ENCODE measurements at regions not wholly inside any gene's neighbourhood (a gene's known extent, or its start where the extent isn't known, plus 50 kb on each side); places are given as distances from the start of the nearest gene placed in this dataset.
"Not testable (repeated sequence)": the region's sequence is repeated elsewhere in the genome, so short reads cannot be mapped to it uniquely, and the experiment has no call there.

- H3K36me3 Mint-ChIP-seq: no peaks in the 10 kb centered on the region
- no peak overlapping the region for H3K27ac ChIP-seq (ENCODE audit: insufficient read depth, low read length, poor library complexity, severe bottlenecking)
- H3K27ac Mint-ChIP-seq: no peak overlapping the region
- DNase-seq: no peak
- no peaks in the 10 kb centered on the region for H3K36me3 ChIP-seq (ENCODE audit: control insufficient read depth, insufficient read depth, low read length)
- no peak overlapping the region for H3K4me3 Mint-ChIP-seq
- no peaks in the 10 kb centered on the region for H3K27me3 ChIP-seq (ENCODE audit: control insufficient read depth, insufficient read depth, low read length)
- no peak overlapping the region for H3K4me3 ChIP-seq (ENCODE audit: low read depth, low read length)
- H3K9me3 ChIP-seq (ENCODE audit: control insufficient read depth in 2 of 2, low read length in 2 of 2): peaks cover 0 to 2% of the 10 kb centered on the region in 2 experiments
- H3K4me1 ChIP-seq (ENCODE audit: control insufficient read depth, insufficient read depth, low read length, poor library complexity, severe bottlenecking): no peaks in the 10 kb centered on the region
- no peaks in the 10 kb centered on the region for H3K4me1 Mint-ChIP-seq
- no peaks in the 10 kb centered on the region for H3K27me3 Mint-ChIP-seq
- ATAC-seq (ENCODE audit: low read depth in 2 of 2): no peak
- peaks cover 3 to 13% (median 8%) of the 10 kb centered on the region in 7 donors for H3K9me3 Mint-ChIP-seq
Observed at GRCh38 chr7:15143936-15144335, 241.4 kb upstream of the DGKB start.

GRCh38 chr7:15143121-15143520 is 240.6 kb upstream of the DGKB start:
- Mint-ChIP-seq H3K9me3 (peaks cover 0 to 13% (median 6%) of the 10 kb centered on the region in 7 donors), H3K4me3 (no peak overlapping the region), H3K36me3 (no peaks in the 10 kb centered on the region), H3K4me1 (no peaks in the 10 kb centered on the region), H3K27ac (no peak overlapping the region), H3K27me3 (no peaks in the 10 kb centered on the region)
- H3K27ac ChIP-seq (ENCODE audit: insufficient read depth, low read length, poor library complexity, severe bottlenecking): no peak overlapping the region
- no peaks in the 10 kb centered on the region for H3K4me1 ChIP-seq (ENCODE audit: control insufficient read depth, insufficient read depth, low read length, poor library complexity, severe bottlenecking)
- H3K4me3 ChIP-seq (ENCODE audit: low read depth, low read length): no peak overlapping the region
- DNase-seq: no peak
- no peaks in the 10 kb centered on the region for H3K36me3 ChIP-seq (ENCODE audit: control insufficient read depth, insufficient read depth, low read length)
- H3K27me3 ChIP-seq (ENCODE audit: control insufficient read depth, insufficient read depth, low read length): no peaks in the 10 kb centered on the region
- no peak for ATAC-seq (ENCODE audit: low read depth in 2 of 2)
- H3K9me3 ChIP-seq (ENCODE audit: control insufficient read depth in 2 of 2, low read length in 2 of 2): peaks cover 0 to 2% of the 10 kb centered on the region in 2 experiments

GRCh38 chr7:15140431-15140830 is 237.9 kb upstream of the DGKB start:
- no peaks in the 10 kb centered on the region for H3K4me1 ChIP-seq (ENCODE audit: control insufficient read depth, insufficient read depth, low read length, poor library complexity, severe bottlenecking)
- Mint-ChIP-seq H3K27me3 (no peaks in the 10 kb centered on the region), H3K9me3 (peaks cover 4 to 15% (median 8%) of the 10 kb centered on the region in 7 donors), H3K27ac (no peak overlapping the region), H3K4me1 (no peaks in the 10 kb centered on the region), H3K4me3 (no peak overlapping the region), H3K36me3 (no peaks in the 10 kb centered on the region)
- DNase-seq (no peak), ATAC-seq (ENCODE audit: low read depth in 2 of 2) (no peak)
- H3K9me3 ChIP-seq (ENCODE audit: control insufficient read depth in 2 of 2, low read length in 2 of 2): peaks cover 2 to 6% of the 10 kb centered on the region in 2 experiments
- no peak overlapping the region for H3K27ac ChIP-seq (ENCODE audit: insufficient read depth, low read length, poor library complexity, severe bottlenecking)
- H3K36me3 ChIP-seq (ENCODE audit: control insufficient read depth, insufficient read depth, low read length): no peaks in the 10 kb centered on the region
- H3K4me3 ChIP-seq (ENCODE audit: low read depth, low read length): no peak overlapping the region
- H3K27me3 ChIP-seq (ENCODE audit: control insufficient read depth, insufficient read depth, low read length): no peaks in the 10 kb centered on the region

DNA sequence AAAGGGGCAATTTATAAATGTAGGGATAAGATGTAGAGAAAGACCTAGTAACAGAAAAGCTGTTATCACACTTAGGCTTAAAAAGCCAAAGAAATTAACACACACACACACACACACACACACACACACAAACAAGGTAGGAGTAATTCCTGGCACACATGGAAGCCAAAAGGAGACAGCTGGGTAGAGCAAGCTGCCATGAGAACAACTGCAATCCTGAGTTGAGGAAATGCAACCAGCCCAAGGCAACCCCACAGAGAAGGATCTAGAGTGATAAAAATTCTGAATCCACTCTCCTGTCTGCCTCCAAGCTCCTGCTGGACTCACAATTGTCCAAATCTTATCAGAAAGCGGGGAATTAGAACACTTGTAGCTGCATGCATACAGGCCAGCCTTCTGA is 229.1 kb upstream of the DGKB start:
- Histone ChIP-seq H3K4me1 (ENCODE audit: control insufficient read depth, insufficient read depth, low read length, poor library complexity, severe bottlenecking) (no peaks in the 10 kb centered on the region), H3K4me3 (ENCODE audit: low read depth, low read length) (no peak overlapping the region), H3K27ac (ENCODE audit: insufficient read depth, low read length, poor library complexity, severe bottlenecking) (no peak overlapping the region), H3K9me3 (ENCODE audit: control insufficient read depth in 2 of 2, low read length in 2 of 2) (peaks cover 0 to 4% of the 10 kb centered on the region in 2 experiments), H3K27me3 (ENCODE audit: control insufficient read depth, insufficient read depth, low read length) (no peaks in the 10 kb centered on the region), H3K36me3 (ENCODE audit: control insufficient read depth, insufficient read depth, low read length) (no peaks in the 10 kb centered on the region)
- Mint-ChIP-seq H3K4me1 (no peaks in the 10 kb centered on the region), H3K27me3 (no peaks in the 10 kb centered on the region), H3K9me3 (peaks cover 0 to 10% (median 2%) of the 10 kb centered on the region in 7 donors), H3K4me3 (no peak overlapping the region), H3K27ac (no peak overlapping the region), H3K36me3 (no peaks in the 10 kb centered on the region)
- ATAC-seq (ENCODE audit: low read depth in 2 of 2): no peak
- DNase-seq: no peak

DNA sequence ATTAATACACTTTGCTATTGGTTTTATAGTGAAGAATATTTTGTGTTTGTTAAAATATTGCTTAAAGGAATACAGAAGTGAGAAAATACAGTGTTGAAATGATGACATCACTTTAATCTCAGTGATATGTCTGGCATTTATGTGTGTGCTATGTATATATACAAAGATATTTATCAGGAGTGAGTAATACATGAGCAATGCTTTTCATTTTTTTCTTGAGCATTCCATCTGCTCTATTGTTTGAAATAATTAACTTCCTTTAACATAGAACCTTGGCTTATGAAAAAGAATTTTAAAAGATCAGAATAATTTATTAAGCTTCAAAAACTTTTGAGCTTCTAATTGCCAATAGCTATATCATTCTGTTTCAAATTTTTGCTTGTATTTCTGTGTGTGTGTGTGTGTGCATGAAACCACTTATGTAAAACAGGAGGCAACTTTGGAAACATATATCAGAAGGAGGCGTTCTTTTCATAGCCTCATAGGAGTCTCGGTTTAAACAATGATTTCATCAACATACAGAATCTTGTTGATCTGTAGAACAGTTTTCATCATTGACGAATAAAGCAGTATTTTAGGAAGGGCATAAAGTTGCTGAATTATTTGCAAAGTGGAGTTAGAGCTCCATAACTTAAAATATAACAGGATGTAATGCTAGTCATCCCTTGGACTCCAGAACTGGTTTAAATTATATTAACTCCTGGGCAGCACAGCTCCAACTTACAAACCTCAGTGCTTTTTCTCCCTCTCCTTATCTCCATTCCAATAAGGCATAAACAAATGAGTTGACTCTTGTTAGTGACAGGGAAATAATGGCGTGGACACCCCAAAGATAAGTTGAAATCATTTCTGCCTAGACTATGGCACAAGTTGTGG is 228.4 kb upstream of the DGKB start:
- Mint-ChIP-seq H3K36me3 (no peaks in the 10 kb centered on the region), H3K27ac (no peak overlapping the region), H3K9me3 (peaks cover 0 to 10% (median 4%) of the 10 kb centered on the region in 7 donors), H3K4me3 (no peak overlapping the region), H3K27me3 (no peaks in the 10 kb centered on the region), H3K4me1 (no peaks in the 10 kb centered on the region)
- H3K9me3 ChIP-seq (ENCODE audit: control insufficient read depth in 2 of 2, low read length in 2 of 2): no peaks in the 10 kb centered on the region
- H3K4me3 ChIP-seq (ENCODE audit: low read depth, low read length): no peak overlapping the region
- H3K27ac ChIP-seq (ENCODE audit: insufficient read depth, low read length, poor library complexity, severe bottlenecking): no peak overlapping the region
- no peaks in the 10 kb centered on the region for H3K4me1 ChIP-seq (ENCODE audit: control insufficient read depth, insufficient read depth, low read length, poor library complexity, severe bottlenecking)
- DNase-seq: no peak
- no peak for ATAC-seq (ENCODE audit: low read depth in 2 of 2)
- H3K27me3 ChIP-seq (ENCODE audit: control insufficient read depth, insufficient read depth, low read length): no peaks in the 10 kb centered on the region
- H3K36me3 ChIP-seq (ENCODE audit: control insufficient read depth, insufficient read depth, low read length): no peaks in the 10 kb centered on the region

DNA sequence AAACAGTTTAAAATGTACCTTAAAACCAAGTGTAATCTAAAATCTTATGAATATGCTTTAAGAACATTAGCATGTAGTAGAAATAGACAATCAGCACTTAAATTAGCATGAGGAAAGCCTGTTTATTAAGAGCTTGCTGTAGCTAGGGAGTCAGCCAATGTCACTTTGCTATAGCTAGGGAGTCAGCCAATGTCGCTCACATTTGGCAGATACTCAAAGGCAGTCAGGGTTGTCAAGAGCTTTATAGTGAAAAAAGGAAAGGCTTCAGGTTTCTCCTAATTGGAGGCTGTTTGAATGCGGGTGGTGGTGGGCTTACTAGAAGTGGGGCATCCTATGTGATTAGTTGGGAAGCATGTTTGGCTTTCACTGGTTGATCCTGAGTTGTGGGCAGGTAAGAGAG is 226.2 kb upstream of the DGKB start:
- Mint-ChIP-seq H3K36me3 (no peaks in the 10 kb centered on the region), H3K27me3 (no peaks in the 10 kb centered on the region), H3K4me3 (no peak overlapping the region), H3K9me3 (peaks cover 0 to 8% (median 4%) of the 10 kb centered on the region in 7 donors), H3K4me1 (no peaks in the 10 kb centered on the region), H3K27ac (no peak overlapping the region)
- H3K36me3 ChIP-seq (ENCODE audit: control insufficient read depth, insufficient read depth, low read length): no peaks in the 10 kb centered on the region
- no peaks in the 10 kb centered on the region for H3K4me1 ChIP-seq (ENCODE audit: control insufficient read depth, insufficient read depth, low read length, poor library complexity, severe bottlenecking)
- ATAC-seq (ENCODE audit: low read depth in 2 of 2) (no peak), DNase-seq (no peak)
- no peaks in the 10 kb centered on the region for H3K9me3 ChIP-seq (ENCODE audit: control insufficient read depth in 2 of 2, low read length in 2 of 2)
- no peaks in the 10 kb centered on the region for H3K27me3 ChIP-seq (ENCODE audit: control insufficient read depth, insufficient read depth, low read length)
- no peak overlapping the region for H3K4me3 ChIP-seq (ENCODE audit: low read depth, low read length)
- no peak overlapping the region for H3K27ac ChIP-seq (ENCODE audit: insufficient read depth, low read length, poor library complexity, severe bottlenecking)

DNA sequence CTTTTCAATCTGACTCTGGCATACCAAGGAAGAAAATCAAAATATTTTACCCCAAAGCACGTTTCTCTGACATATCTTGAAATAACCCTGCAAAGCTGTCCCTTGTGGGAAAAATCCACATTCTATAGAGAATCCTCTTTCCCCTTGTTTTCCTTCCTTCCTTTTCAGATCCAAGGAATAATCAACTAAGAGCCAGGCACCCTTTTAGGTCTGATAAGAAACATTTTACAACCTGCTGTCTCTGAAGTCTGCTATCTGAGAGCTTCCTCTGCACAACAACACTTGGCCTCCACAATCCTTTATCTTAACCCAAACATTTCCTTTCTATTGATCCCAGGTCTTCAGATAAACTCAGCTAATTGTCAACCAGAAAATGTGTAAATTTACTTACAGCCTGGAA is 224.1 kb upstream of the DGKB start:
- H3K27ac ChIP-seq (ENCODE audit: insufficient read depth, low read length, poor library complexity, severe bottlenecking); H3K36me3 ChIP-seq (ENCODE audit: control insufficient read depth, insufficient read depth, low read length); H3K4me1 ChIP-seq (ENCODE audit: control insufficient read depth, insufficient read depth, low read length, poor library complexity, severe bottlenecking); H3K27ac Mint-ChIP-seq; H3K4me3 ChIP-seq (ENCODE audit: low read depth, low read length); H3K36me3 Mint-ChIP-seq; H3K27me3 ChIP-seq (ENCODE audit: control insufficient read depth, insufficient read depth, low read length); H3K4me3 Mint-ChIP-seq; DNase-seq; H3K27me3 Mint-ChIP-seq; ATAC-seq (ENCODE audit: low read depth in 2 of 2); H3K9me3 ChIP-seq (ENCODE audit: control insufficient read depth in 2 of 2, low read length in 2 of 2); H3K4me1 Mint-ChIP-seq: not testable (repeated sequence)
- H3K9me3 Mint-ChIP-seq: peaks cover 3 to 16% (median 10%) of the 10 kb centered on the region in 7 donors

DNA sequence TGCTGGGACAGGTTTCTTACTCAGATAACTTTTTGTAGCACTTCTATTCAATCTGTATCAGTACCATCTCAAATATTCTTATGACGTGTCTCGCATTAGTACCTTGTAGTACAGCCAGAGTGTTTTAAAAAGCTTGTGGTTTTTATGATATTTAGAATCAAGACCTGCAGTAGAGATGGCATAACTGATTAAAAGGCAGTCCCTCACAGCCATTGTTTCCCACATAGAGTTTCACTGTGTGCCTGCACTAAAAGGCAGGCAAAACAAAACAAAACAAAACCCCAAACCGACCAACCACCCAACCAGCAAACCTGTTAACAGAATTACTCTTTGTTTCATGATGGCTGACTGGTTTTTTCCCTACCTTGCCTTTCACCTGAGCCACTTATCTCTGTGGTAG is 221.3 kb upstream of the DGKB start:
- H3K27ac Mint-ChIP-seq: no peak overlapping the region
- H3K9me3 Mint-ChIP-seq: peaks cover 5 to 27% (median 14%) of the 10 kb centered on the region in 7 donors
- no peaks in the 10 kb centered on the region for H3K27me3 Mint-ChIP-seq

More for the DNA sequence above, 221.3 kb upstream of the DGKB start:
- no peak overlapping the region for H3K4me3 ChIP-seq (ENCODE audit: low read depth, low read length)
- no peak overlapping the region for H3K4me3 Mint-ChIP-seq
- H3K4me1 ChIP-seq (ENCODE audit: control insufficient read depth, insufficient read depth, low read length, poor library complexity, severe bottlenecking): no peaks in the 10 kb centered on the region
- H3K4me1 Mint-ChIP-seq: no peaks in the 10 kb centered on the region
- no peaks in the 10 kb centered on the region for H3K36me3 Mint-ChIP-seq
- no peaks in the 10 kb centered on the region for H3K36me3 ChIP-seq (ENCODE audit: control insufficient read depth, insufficient read depth, low read length)
- peaks cover 0 to 3% of the 10 kb centered on the region in 2 experiments for H3K9me3 ChIP-seq (ENCODE audit: control insufficient read depth in 2 of 2, low read length in 2 of 2)
- DNase-seq (no peak), ATAC-seq (ENCODE audit: low read depth in 2 of 2) (no peak)
- no peaks in the 10 kb centered on the region for H3K27me3 ChIP-seq (ENCODE audit: control insufficient read depth, insufficient read depth, low read length)
- no peak overlapping the region for H3K27ac ChIP-seq (ENCODE audit: insufficient read depth, low read length, poor library complexity, severe bottlenecking)
